A673 (cell line): ENCODE measurements at regions not wholly inside any gene's neighbourhood (a gene's known extent, or its start where the extent isn't known, plus 50 kb on each side); places are given as distances from the start of the nearest gene placed in this dataset.

Experiments
- BruUV-seq: library from RNA; stranded (reverse); fragments of 400-500 nt; replicated peaks from 2 replicates; lab custom pipeline; 2021; lab: Mats Ljungman, UMichigan
- CTCF ChIA-PET: fragments of 300-600 bp; sonication (Branson Sonifier 250); formaldehyde crosslinking; loops from one replicate; lab custom pipeline; 2022; ENCODE audit warnings: antibody characterized with exemption; lab: Charles Lee
- POLR2A ChIA-PET: fragments of 300-600 bp; sonication (Branson Sonifier 250); formaldehyde crosslinking; loops from one replicate; lab custom pipeline; 2022; ENCODE audit warnings: antibody characterized with exemption; ENCODE audit not compliant: low non-redundant PET; lab: Charles Lee
- DNase-seq: peaks from one replicate; pipeline ENCODE4 v3.0.0-alpha.2; 2015; ENCODE audit warnings: low spot score
- H3K27ac ChIP-seq: fragments of 200-600 bp; sonication (generic); 2 replicates; pipeline ENCODE4 v1.5.1; 2016; ENCODE audit warnings: mixed run types, low read depth, mild to moderate bottlenecking, mixed read lengths, antibody characterized with exemption, low read length; ENCODE audit not compliant: poor library complexity, severe bottlenecking
- H3K27me3 ChIP-seq: fragments of 200-600 bp; sonication (generic); replicated peaks from 2 replicates; pipeline ENCODE4 v1.6.1; 2017; ENCODE audit warnings: mixed run types, low read depth, mild to moderate bottlenecking, mixed read lengths, antibody characterized with exemption, low read length; ENCODE audit not compliant: insufficient read depth, poor library complexity
- H3K36me3 ChIP-seq: fragments of 200-600 bp; sonication (generic); 2 replicates; pipeline ENCODE4 v1.6.1; 2016; ENCODE audit warnings: mixed run types, mild to moderate bottlenecking, mixed read lengths, antibody characterized with exemption, low read length; ENCODE audit not compliant: insufficient read depth, poor library complexity, severe bottlenecking
- H3K4me1 ChIP-seq: fragments of 200-600 bp; sonication (generic); 2 replicates; pipeline ENCODE4 v1.6.1; 2017; ENCODE audit warnings: mixed run types, mild to moderate bottlenecking, mixed read lengths, antibody characterized with exemption, low read length; ENCODE audit not compliant: insufficient read depth, poor library complexity, severe bottlenecking
- H3K4me3 ChIP-seq: fragments of 200-600 bp; sonication (generic); 2 replicates; pipeline ENCODE4 v1.5.1; 2016; ENCODE audit warnings: low read depth, mixed run types, mild to moderate bottlenecking, mixed read lengths, low read length; ENCODE audit not compliant: poor library complexity, severe bottlenecking
- H3K9me3 ChIP-seq: fragments of 200-600 bp; sonication (generic); 2 replicates; pipeline ENCODE4 v1.6.1; 2016; ENCODE audit warnings: mixed run types, low read depth, mild to moderate bottlenecking, mixed read lengths, antibody characterized with exemption, low read length; ENCODE audit not compliant: poor library complexity, severe bottlenecking
- CTCF ChIP-seq: fragments of 300-800, 200-600 bp; sonication (generic); conservative IDR thresholded peaks from 2 replicates; pipeline ENCODE4 v1.5.1; 2017; ENCODE audit warnings: low read depth, mild to moderate bottlenecking, antibody characterized with exemption, low read length, moderate library complexity, mixed read lengths
- EZH2 ChIP-seq: fragments of 200-600 bp; sonication (generic); IDR thresholded peaks from 2 replicates; pipeline ENCODE4 v1.6.1; 2017; ENCODE audit warnings: borderline replicate concordance, low read depth, mild to moderate bottlenecking, mixed read lengths, antibody characterized with exemption, low read length; ENCODE audit not compliant: poor library complexity, severe bottlenecking
- intact Hi-C: fragments of 100-400 bp; cut with micrococcal nuclease; formaldehyde crosslinking; loops from one replicate; pipeline ENCODE4 v1.10.0; 2022; ENCODE audit not compliant: unreplicated experiment

- no TSS peak for BruUV-seq
- H3K27ac ChIP-seq: no peak overlapping the region
- CTCF ChIA-PET: no interaction called here
- no peaks in the 10 kb centered on the region for H3K27me3 ChIP-seq
- intact Hi-C loops: no loop called here
- peaks cover 18% of the 10 kb centered on the region for H3K9me3 ChIP-seq
- no peaks in the 10 kb centered on the region for H3K4me1 ChIP-seq
- no peak for DNase-seq
- POLR2A ChIA-PET: no interaction called here
- TF ChIP-seq EZH2 (no peak), CTCF (no peak)
- H3K36me3 ChIP-seq: no peaks in the 10 kb centered on the region
- H3K4me3 ChIP-seq: no peak overlapping the region
Measured at GRCh38 chr5:8829323-8830029, 716.4 kb downstream of the SEMA5A start.

- POLR2A ChIA-PET: no interaction called here
Measured at GRCh38 chr5:8831251-8831650, 714.6 kb downstream of the SEMA5A start.

GRCh38 chr5:8831854-8832253 lies 714.0 kb downstream of the SEMA5A start:
- H3K4me1 ChIP-seq: no peaks in the 10 kb centered on the region
- intact Hi-C loops: no loop called here
- ChIA-PET POLR2A (no interaction called here), CTCF (no interaction called here)
- no peak for DNase-seq
- no TSS peak for BruUV-seq
- no peaks in the 10 kb centered on the region for H3K36me3 ChIP-seq
- H3K27ac ChIP-seq: no peak overlapping the region
- H3K9me3 ChIP-seq: peaks cover 26% of the 10 kb centered on the region
- H3K4me3 ChIP-seq: no peak overlapping the region
- TF ChIP-seq EZH2 (no peak), CTCF (no peak)
- no peaks in the 10 kb centered on the region for H3K27me3 ChIP-seq

More at GRCh38 chr5:8831251-8831650, 714.6 kb downstream of the SEMA5A start:
- Histone ChIP-seq H3K27me3 (no peaks in the 10 kb centered on the region), H3K9me3 (peaks cover 22% of the 10 kb centered on the region), H3K4me3 (no peak overlapping the region), H3K27ac (no peak overlapping the region), H3K36me3 (no peaks in the 10 kb centered on the region), H3K4me1 (no peaks in the 10 kb centered on the region)
- CTCF ChIA-PET: no interaction called here
- DNase-seq: no peak
- no TSS peak for BruUV-seq
- no peak for TF ChIP-seq EZH2
- intact Hi-C loops: no loop called here
